ENCODE measurements at regions not wholly inside any gene's neighbourhood (a gene's known extent, or its start where the extent isn't known, plus 50 kb on each side); places are given as distances from the start of the nearest gene placed in this dataset.

- TF ChIP-seq EGR1 (IDR thresholded peaks at IDR 0.05; ENCODE audit: low read depth in 2 of 2) (no peak), FOXA1 (IDR thresholded peaks at IDR 0.05) (no peak), RXRA (IDR thresholded peaks at IDR 0.05) (no peak), GABPA (IDR thresholded peaks at IDR 0.05 in 1 of 2, conservative IDR thresholded peaks at IDR 0.05 in 1 of 2) (no peak), HNF4G (IDR thresholded peaks at IDR 0.05) (no peak), REST (IDR thresholded peaks at IDR 0.05) (no peak), ATF3 (IDR thresholded peaks at IDR 0.05) (no peak), JUND (IDR thresholded peaks at IDR 0.05) (no peak), ZBTB33 (IDR thresholded peaks at IDR 0.05) (no peak)
- H3K9ac ChIP-seq (ENCODE audit: low read depth in 1 of 2, low read length in 2 of 2), result no peak overlapping the region
- no peak overlapping the region for H3K27ac ChIP-seq (ENCODE audit: low read depth in 1 of 2, low read length in 2 of 2)
- H3K4me3 ChIP-seq (ENCODE audit: low read depth in 1 of 3, low read length in 3 of 3), result no peak overlapping the region
- no peaks in the 10 kb centered on the region for H3K4me1 ChIP-seq (ENCODE audit: control insufficient read depth in 4 of 4, insufficient read depth in 4 of 4, low read length in 3 of 4)
- peaks cover 0 to 3% (median 0%) of the 10 kb centered on the region in 4 donors for H3K9me3 ChIP-seq (ENCODE audit: control insufficient read depth in 4 of 4, low read length in 3 of 4)
- DNase-seq (ENCODE audit: low spot score), result no peak
- H3K27me3 ChIP-seq (ENCODE audit: control insufficient read depth in 4 of 4, insufficient read depth in 4 of 4, low read length in 3 of 4), result no peaks in the 10 kb centered on the region
- H3K36me3 ChIP-seq (ENCODE audit: control insufficient read depth in 4 of 4, insufficient read depth in 3 of 4, low read depth in 1 of 4, low read length in 3 of 4), result no peaks in the 10 kb centered on the region
- WGBS, result 90% methylated on average over 1 of the region's 1 CpG
Observed at GRCh38 chr13:57820924-57821323, 189.4 kb downstream of the PCDH17 start.

- H3K9ac ChIP-seq (ENCODE audit: low read depth in 1 of 2, low read length in 2 of 2), result no peak overlapping the region
- H3K9me3 ChIP-seq (ENCODE audit: control insufficient read depth in 4 of 4, low read length in 3 of 4), result peaks cover 0 to 3% (median 0%) of the 10 kb centered on the region in 4 donors
- no peak overlapping the region for H3K4me3 ChIP-seq (ENCODE audit: low read depth in 1 of 3, low read length in 3 of 3)
- no peak for DNase-seq (ENCODE audit: low spot score)
- TF ChIP-seq ZBTB33 (IDR thresholded peaks at IDR 0.05), result no peak
- TF ChIP-seq YY1 (IDR thresholded peaks at IDR 0.05), result no peak
- TF ChIP-seq HNF4A (conservative IDR thresholded peaks at IDR 0.05), result no peak
- no peak for TF ChIP-seq REST (IDR thresholded peaks at IDR 0.05)
- TF ChIP-seq MAX (IDR thresholded peaks at IDR 0.05), result no peak
- no peak for TF ChIP-seq FOXA2 (IDR thresholded peaks at IDR 0.05)
- no peak for TF ChIP-seq TAF1 (conservative IDR thresholded peaks at IDR 0.05)
- TF ChIP-seq CTCF (IDR thresholded peaks at IDR 0.05; ENCODE audit: low read depth, low read length, missing input control), result no peak
- no peak for TF ChIP-seq GABPA (IDR thresholded peaks at IDR 0.05 in 1 of 2, conservative IDR thresholded peaks at IDR 0.05 in 1 of 2)
- no peak for TF ChIP-seq NR2F2 (IDR thresholded peaks at IDR 0.05)
- no peak for TF ChIP-seq FOXA1 (IDR thresholded peaks at IDR 0.05)
- TF ChIP-seq RXRA (IDR thresholded peaks at IDR 0.05), result no peak
- TF ChIP-seq JUND (IDR thresholded peaks at IDR 0.05), result no peak
- no peak for TF ChIP-seq HNF4G (IDR thresholded peaks at IDR 0.05)
- TF ChIP-seq SP1 (IDR thresholded peaks at IDR 0.05), result no peak
- TF ChIP-seq EGR1 (IDR thresholded peaks at IDR 0.05; ENCODE audit: low read depth in 2 of 2), result no peak
- TF ChIP-seq RAD21 (IDR thresholded peaks at IDR 0.05), result no peak
- no peak for TF ChIP-seq ATF3 (IDR thresholded peaks at IDR 0.05)
- WGBS, result 77% methylated on average over 2 of the region's 2 CpGs
- H3K27ac ChIP-seq (ENCODE audit: low read depth in 1 of 2, low read length in 2 of 2), result no peak overlapping the region
- H3K36me3 ChIP-seq (ENCODE audit: control insufficient read depth in 4 of 4, insufficient read depth in 3 of 4, low read depth in 1 of 4, low read length in 3 of 4), result no peaks in the 10 kb centered on the region
- H3K4me1 ChIP-seq (ENCODE audit: control insufficient read depth in 4 of 4, insufficient read depth in 4 of 4, low read length in 3 of 4), result no peaks in the 10 kb centered on the region
- H3K27me3 ChIP-seq (ENCODE audit: control insufficient read depth in 4 of 4, insufficient read depth in 4 of 4, low read length in 3 of 4), result no peaks in the 10 kb centered on the region
Observed at GRCh38 chr13:57823704-57824103, 192.2 kb downstream of the PCDH17 start.
